ENCODE measurements at regions not wholly inside any gene's neighbourhood (a gene's known extent, or its start where the extent isn't known, plus 50 kb on each side); places are given as distances from the start of the nearest gene placed in this dataset.
"Not testable (repeated sequence)": the region's sequence is repeated elsewhere in the genome, so short reads cannot be mapped to it uniquely, and the experiment has no call there.

- no peaks in the 10 kb centered on the region for H3K79me2 ChIP-seq (ENCODE audit: low read length)
- H3K27ac ChIP-seq (ENCODE audit: low read length): no peak overlapping the region
- no peak for DNase-seq
- no peaks in the 10 kb centered on the region for H3K9me2 ChIP-seq (replicated peaks; ENCODE audit: insufficient read depth, low read length)
- H3K9me3 ChIP-seq (ENCODE audit: low read length): peaks cover 35% of the 10 kb centered on the region
- H3K4me1 ChIP-seq (ENCODE audit: low read length): no peaks in the 10 kb centered on the region
- no peaks in the 10 kb centered on the region for H4K20me1 ChIP-seq (ENCODE audit: insufficient read depth, low read depth, low read length)
- H3K4me3 ChIP-seq (ENCODE audit: low read length): no peak overlapping the region
- H3K27me3 ChIP-seq (ENCODE audit: low read length): no peaks in the 10 kb centered on the region
- no peak overlapping the region for H2AFZ ChIP-seq (ENCODE audit: low read length)
- H3K36me3 ChIP-seq (ENCODE audit: insufficient read depth, low read length): no peaks in the 10 kb centered on the region
- no peak overlapping the region for H3K9ac ChIP-seq (ENCODE audit: low read length)
- H3K4me2 ChIP-seq (ENCODE audit: low read depth, low read length, poor library complexity, severe bottlenecking): no peak overlapping the region
Observed at GRCh38 chr7:120189623-120190022, 83.4 kb upstream of the KCND2 start.

- H3K9me3 ChIP-seq (ENCODE audit: low read length): peaks cover 35% of the 10 kb centered on the region
- H3K36me3 ChIP-seq (ENCODE audit: insufficient read depth, low read length): no peaks in the 10 kb centered on the region
- no peak overlapping the region for H3K9ac ChIP-seq (ENCODE audit: low read length)
- no peaks in the 10 kb centered on the region for H4K20me1 ChIP-seq (ENCODE audit: insufficient read depth, low read depth, low read length)
- no peak for DNase-seq
- no peak overlapping the region for H3K27ac ChIP-seq (ENCODE audit: low read length)
- no peak overlapping the region for H2AFZ ChIP-seq (ENCODE audit: low read length)
- H3K4me3 ChIP-seq (ENCODE audit: low read length): no peak overlapping the region
- no peak overlapping the region for H3K4me2 ChIP-seq (ENCODE audit: low read depth, low read length, poor library complexity, severe bottlenecking)
- H3K79me2 ChIP-seq (ENCODE audit: low read length): no peaks in the 10 kb centered on the region
- no peaks in the 10 kb centered on the region for H3K4me1 ChIP-seq (ENCODE audit: low read length)
- no peaks in the 10 kb centered on the region for H3K9me2 ChIP-seq (replicated peaks; ENCODE audit: insufficient read depth, low read length)
- no peaks in the 10 kb centered on the region for H3K27me3 ChIP-seq (ENCODE audit: low read length)
Observed at GRCh38 chr7:120190109-120190508, 82.9 kb upstream of the KCND2 start.

- Histone ChIP-seq H3K79me2 (ENCODE audit: low read length) (no peaks in the 10 kb centered on the region), H3K9me2 (replicated peaks; ENCODE audit: insufficient read depth, low read length) (no peaks in the 10 kb centered on the region), H2AFZ (ENCODE audit: low read length) (no peak overlapping the region), H3K36me3 (ENCODE audit: insufficient read depth, low read length) (no peaks in the 10 kb centered on the region), H3K9ac (ENCODE audit: low read length) (no peak overlapping the region), H4K20me1 (ENCODE audit: insufficient read depth, low read depth, low read length) (no peaks in the 10 kb centered on the region), H3K4me3 (ENCODE audit: low read length) (no peak overlapping the region), H3K4me1 (ENCODE audit: low read length) (no peaks in the 10 kb centered on the region), H3K4me2 (ENCODE audit: low read depth, low read length, poor library complexity, severe bottlenecking) (no peak overlapping the region), H3K27me3 (ENCODE audit: low read length) (no peaks in the 10 kb centered on the region), H3K9me3 (ENCODE audit: low read length) (peaks cover 35% of the 10 kb centered on the region), H3K27ac (ENCODE audit: low read length) (no peak overlapping the region)
- no peak for DNase-seq
Observed at GRCh38 chr7:120190566-120190965, 82.4 kb upstream of the KCND2 start.

- peaks cover 32% of the 10 kb centered on the region for H3K9me3 ChIP-seq (ENCODE audit: low read length)
- not testable (repeated sequence) for DNase-seq; H3K4me3 ChIP-seq (ENCODE audit: low read length); H3K4me1 ChIP-seq (ENCODE audit: low read length); H3K79me2 ChIP-seq (ENCODE audit: low read length); H3K27me3 ChIP-seq (ENCODE audit: low read length); H3K27ac ChIP-seq (ENCODE audit: low read length); H4K20me1 ChIP-seq (ENCODE audit: insufficient read depth, low read depth, low read length); H3K36me3 ChIP-seq (ENCODE audit: insufficient read depth, low read length); H3K9me2 ChIP-seq (replicated peaks; ENCODE audit: insufficient read depth, low read length); H2AFZ ChIP-seq (ENCODE audit: low read length); H3K9ac ChIP-seq (ENCODE audit: low read length); H3K4me2 ChIP-seq (ENCODE audit: low read depth, low read length, poor library complexity, severe bottlenecking)
Observed at GRCh38 chr7:120191423-120191822, 81.6 kb upstream of the KCND2 start.

DNA sequence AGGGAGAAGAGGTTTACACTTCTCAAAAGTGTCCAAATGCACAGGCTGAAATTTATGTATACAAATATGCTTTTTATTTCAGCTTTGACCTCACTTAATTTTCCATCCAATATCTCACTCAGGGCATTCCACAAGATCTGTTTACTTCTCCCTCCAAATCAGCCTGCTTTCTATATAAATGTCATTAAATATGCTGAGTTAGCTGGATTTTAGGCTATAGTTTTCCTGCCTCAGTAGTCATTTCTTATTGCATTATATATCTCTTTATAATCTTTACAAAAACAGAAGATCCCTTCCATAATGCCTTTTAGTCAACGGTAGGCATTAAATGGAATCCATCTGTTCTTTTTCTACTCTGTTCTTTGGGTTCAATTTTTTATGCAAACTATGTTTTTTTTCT is 71.7 kb upstream of the KCND2 start:
- Histone ChIP-seq H2AFZ (ENCODE audit: low read length) (no peak overlapping the region), H4K20me1 (ENCODE audit: insufficient read depth, low read depth, low read length) (no peaks in the 10 kb centered on the region), H3K4me2 (ENCODE audit: low read depth, low read length, poor library complexity, severe bottlenecking) (no peak overlapping the region), H3K4me3 (ENCODE audit: low read length) (no peak overlapping the region), H3K9ac (ENCODE audit: low read length) (no peak overlapping the region), H3K9me2 (replicated peaks; ENCODE audit: insufficient read depth, low read length) (no peaks in the 10 kb centered on the region), H3K27me3 (ENCODE audit: low read length) (no peaks in the 10 kb centered on the region), H3K4me1 (ENCODE audit: low read length) (no peaks in the 10 kb centered on the region), H3K36me3 (ENCODE audit: insufficient read depth, low read length) (no peaks in the 10 kb centered on the region), H3K9me3 (ENCODE audit: low read length) (peaks cover 25% of the 10 kb centered on the region), H3K79me2 (ENCODE audit: low read length) (no peaks in the 10 kb centered on the region), H3K27ac (ENCODE audit: low read length) (no peak overlapping the region)
- no peak for DNase-seq

GRCh38 chr7:120205101-120205500 is 67.9 kb upstream of the KCND2 start:
- Histone ChIP-seq H2AFZ (ENCODE audit: low read length) (no peak overlapping the region), H3K4me1 (ENCODE audit: low read length) (no peaks in the 10 kb centered on the region), H3K4me2 (ENCODE audit: low read depth, low read length, poor library complexity, severe bottlenecking) (no peak overlapping the region), H3K79me2 (ENCODE audit: low read length) (no peaks in the 10 kb centered on the region), H3K27ac (ENCODE audit: low read length) (no peak overlapping the region), H3K9ac (ENCODE audit: low read length) (no peak overlapping the region), H3K9me2 (replicated peaks; ENCODE audit: insufficient read depth, low read length) (no peaks in the 10 kb centered on the region), H3K36me3 (ENCODE audit: insufficient read depth, low read length) (no peaks in the 10 kb centered on the region), H4K20me1 (ENCODE audit: insufficient read depth, low read depth, low read length) (no peaks in the 10 kb centered on the region), H3K27me3 (ENCODE audit: low read length) (no peaks in the 10 kb centered on the region), H3K4me3 (ENCODE audit: low read length) (no peak overlapping the region), H3K9me3 (ENCODE audit: low read length) (peaks cover 11% of the 10 kb centered on the region; the same call in 1 of the 2 replicates)
- DNase-seq: no peak

GRCh38 chr7:120207037-120207436 is 65.9 kb upstream of the KCND2 start:
- Histone ChIP-seq H3K4me1 (ENCODE audit: low read length) (no peaks in the 10 kb centered on the region), H3K27me3 (ENCODE audit: low read length) (no peaks in the 10 kb centered on the region), H3K27ac (ENCODE audit: low read length) (no peak overlapping the region), H3K9ac (ENCODE audit: low read length) (no peak overlapping the region), H3K9me3 (ENCODE audit: low read length) (peaks cover 7% of the 10 kb centered on the region; the same call in 1 of the 2 replicates), H4K20me1 (ENCODE audit: insufficient read depth, low read depth, low read length) (no peaks in the 10 kb centered on the region), H3K4me2 (ENCODE audit: low read depth, low read length, poor library complexity, severe bottlenecking) (no peak overlapping the region), H3K4me3 (ENCODE audit: low read length) (no peak overlapping the region), H3K36me3 (ENCODE audit: insufficient read depth, low read length) (no peaks in the 10 kb centered on the region), H3K9me2 (replicated peaks; ENCODE audit: insufficient read depth, low read length) (no peaks in the 10 kb centered on the region), H3K79me2 (ENCODE audit: low read length) (no peaks in the 10 kb centered on the region), H2AFZ (ENCODE audit: low read length) (no peak overlapping the region)
- no peak for DNase-seq

GRCh38 chr7:120215654-120216053 is 57.3 kb upstream of the KCND2 start:
- H3K9ac ChIP-seq (ENCODE audit: low read length): no peak overlapping the region
- no peaks in the 10 kb centered on the region for H3K9me2 ChIP-seq (replicated peaks; ENCODE audit: insufficient read depth, low read length)
- H3K27ac ChIP-seq (ENCODE audit: low read length): no peak overlapping the region
- H3K79me2 ChIP-seq (ENCODE audit: low read length): no peaks in the 10 kb centered on the region
- no peak overlapping the region for H2AFZ ChIP-seq (ENCODE audit: low read length)
- no peaks in the 10 kb centered on the region for H3K27me3 ChIP-seq (ENCODE audit: low read length)
- H3K9me3 ChIP-seq (ENCODE audit: low read length): peaks cover 14% of the 10 kb centered on the region
- H3K4me1 ChIP-seq (ENCODE audit: low read length): no peaks in the 10 kb centered on the region
- no peaks in the 10 kb centered on the region for H4K20me1 ChIP-seq (ENCODE audit: insufficient read depth, low read depth, low read length)
- H3K4me3 ChIP-seq (ENCODE audit: low read length): no peak overlapping the region
- no peak overlapping the region for H3K4me2 ChIP-seq (ENCODE audit: low read depth, low read length, poor library complexity, severe bottlenecking)
- no peaks in the 10 kb centered on the region for H3K36me3 ChIP-seq (ENCODE audit: insufficient read depth, low read length)
- no peak for DNase-seq

- Histone ChIP-seq H2AFZ (ENCODE audit: low read length) (no peak overlapping the region), H3K4me1 (ENCODE audit: low read length) (no peaks in the 10 kb centered on the region), H3K27ac (ENCODE audit: low read length) (no peak overlapping the region), H3K9me2 (replicated peaks; ENCODE audit: insufficient read depth, low read length) (no peaks in the 10 kb centered on the region), H3K9me3 (ENCODE audit: low read length) (peaks cover 15% of the 10 kb centered on the region), H3K4me3 (ENCODE audit: low read length) (no peak overlapping the region), H4K20me1 (ENCODE audit: insufficient read depth, low read depth, low read length) (no peaks in the 10 kb centered on the region), H3K36me3 (ENCODE audit: insufficient read depth, low read length) (no peaks in the 10 kb centered on the region), H3K9ac (ENCODE audit: low read length) (no peak overlapping the region), H3K4me2 (ENCODE audit: low read depth, low read length, poor library complexity, severe bottlenecking) (no peak overlapping the region), H3K27me3 (ENCODE audit: low read length) (no peaks in the 10 kb centered on the region), H3K79me2 (ENCODE audit: low read length) (no peaks in the 10 kb centered on the region)
- DNase-seq: no peak
Observed at GRCh38 chr7:120216947-120217346, 56.0 kb upstream of the KCND2 start.
